Mammary epithelial cell (primary cell): ENCODE measurements at regions not wholly inside any gene's neighbourhood (a gene's known extent, or its start where the extent isn't known, plus 50 kb on each side); places are given as distances from the start of the nearest gene placed in this dataset.

Experiments used
- EZH2 ChIP-seq: IDR thresholded peaks from 2 replicates; pipeline ENCODE4 v1.6.1; 2012; ENCODE audit warnings: low read length, inconsistent platforms, borderline replicate concordance
- TF ChIP-seq, protein P1 (sequence below), 2 donors: IDR thresholded peaks in 1 of 2; conservative IDR thresholded peaks in 1 of 2; 2 replicates each; pipeline ENCODE4 v1.5.1; 2011 to 2012; ENCODE audit warnings: inconsistent platforms in 2 of 2, low read length in 2 of 2, mild to moderate bottlenecking in 2 of 2, control low read depth in 1 of 2, low read depth in 1 of 2; ENCODE audit not compliant: insufficient read depth in 1 of 2; ENCODE audit errors: extremely low read depth in 1 of 2

DNA sequence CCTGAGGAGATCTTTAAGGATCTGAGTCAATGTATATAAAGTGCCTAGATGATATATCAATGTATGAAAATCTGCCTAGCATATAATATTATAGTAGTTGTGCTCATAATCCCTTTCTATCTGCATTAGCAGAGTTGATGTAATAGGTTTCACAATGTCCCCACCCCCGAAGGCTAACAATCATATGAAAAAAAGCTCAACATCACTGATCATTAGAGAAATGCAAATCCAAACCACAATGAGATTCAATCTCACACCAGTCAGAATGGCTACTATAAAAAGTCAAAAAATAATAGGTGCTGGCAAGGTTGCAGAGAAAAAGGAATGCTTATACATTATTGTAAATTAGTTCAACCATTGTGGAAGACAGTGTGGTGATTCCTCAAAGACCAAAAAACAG lies 147.8 kb upstream of the DPT start:
- TF ChIP-seq, protein P1, sequence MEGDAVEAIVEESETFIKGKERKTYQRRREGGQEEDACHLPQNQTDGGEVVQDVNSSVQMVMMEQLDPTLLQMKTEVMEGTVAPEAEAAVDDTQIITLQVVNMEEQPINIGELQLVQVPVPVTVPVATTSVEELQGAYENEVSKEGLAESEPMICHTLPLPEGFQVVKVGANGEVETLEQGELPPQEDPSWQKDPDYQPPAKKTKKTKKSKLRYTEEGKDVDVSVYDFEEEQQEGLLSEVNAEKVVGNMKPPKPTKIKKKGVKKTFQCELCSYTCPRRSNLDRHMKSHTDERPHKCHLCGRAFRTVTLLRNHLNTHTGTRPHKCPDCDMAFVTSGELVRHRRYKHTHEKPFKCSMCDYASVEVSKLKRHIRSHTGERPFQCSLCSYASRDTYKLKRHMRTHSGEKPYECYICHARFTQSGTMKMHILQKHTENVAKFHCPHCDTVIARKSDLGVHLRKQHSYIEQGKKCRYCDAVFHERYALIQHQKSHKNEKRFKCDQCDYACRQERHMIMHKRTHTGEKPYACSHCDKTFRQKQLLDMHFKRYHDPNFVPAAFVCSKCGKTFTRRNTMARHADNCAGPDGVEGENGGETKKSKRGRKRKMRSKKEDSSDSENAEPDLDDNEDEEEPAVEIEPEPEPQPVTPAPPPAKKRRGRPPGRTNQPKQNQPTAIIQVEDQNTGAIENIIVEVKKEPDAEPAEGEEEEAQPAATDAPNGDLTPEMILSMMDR (conservative IDR thresholded peaks at IDR 0.05 in 1 of 2, IDR thresholded peaks at IDR 0.05 in 1 of 2; ENCODE audit: extremely low read depth in 1 of 2, insufficient read depth in 1 of 2, low read depth in 1 of 2, low read length in 2 of 2): no peak
- TF ChIP-seq EZH2: no peak
